ENCODE measurements at regions not wholly inside any gene's neighbourhood (a gene's known extent, or its start where the extent isn't known, plus 50 kb on each side); places are given as distances from the start of the nearest gene placed in this dataset.

GRCh38 chr5:161042443-161042842 lies 190.4 kb upstream of the ATP10B start:
- Histone ChIP-seq H3K27me3 (ENCODE audit: control insufficient read depth in 3 of 3, insufficient read depth in 3 of 3, low read depth in 1 of 3, low read length in 3 of 3) (no peaks in the 10 kb centered on the region), H3K79me1 (ENCODE audit: low read depth, low read length) (no peaks in the 10 kb centered on the region), H3K9ac (ENCODE audit: low read depth, low read length, poor library complexity) (no peak overlapping the region), H4K91ac (ENCODE audit: low read depth, low read length, poor library complexity) (no peak overlapping the region), H3K4me1 (ENCODE audit: control insufficient read depth in 2 of 2, insufficient read depth in 1 of 2, low read depth in 1 of 2, low read length in 2 of 2) (no peaks in the 10 kb centered on the region), H3K4ac (ENCODE audit: low read length) (no peak overlapping the region), H3K27ac (replicated peaks; ENCODE audit: low read length) (no peak overlapping the region), H2BK5ac (ENCODE audit: low read length) (no peak overlapping the region), H2AFZ (ENCODE audit: low read length) (no peak overlapping the region), H4K8ac (ENCODE audit: low read depth, low read length) (no peak overlapping the region), H3K4me2 (ENCODE audit: insufficient read depth, low read length, poor library complexity, severe bottlenecking) (no peak overlapping the region), H2BK12ac (ENCODE audit: low read length) (no peak overlapping the region), H3K23ac (ENCODE audit: low read depth, low read length, poor library complexity) (no peak overlapping the region), H2AK5ac (ENCODE audit: low read depth, low read length) (no peak overlapping the region), H3K14ac (ENCODE audit: low read length) (no peak overlapping the region), H3K36me3 (replicated peaks in 1 of 2; ENCODE audit: control insufficient read depth in 2 of 2, insufficient read depth in 2 of 2, low read length in 2 of 2) (no peaks in the 10 kb centered on the region), H3K9me3 (replicated peaks in 1 of 2; ENCODE audit: control insufficient read depth in 2 of 2, insufficient read depth in 1 of 2, low read depth in 1 of 2, low read length in 2 of 2) (no peaks in the 10 kb centered on the region), H3K18ac (ENCODE audit: low read length) (no peak overlapping the region), H2BK120ac (ENCODE audit: low read depth, low read length) (no peak overlapping the region), H2BK15ac (ENCODE audit: low read length) (no peak overlapping the region), H3K4me3 (ENCODE audit: low read length in 2 of 2) (no peak overlapping the region)
- no CpG with 5 or more reads among the region's 1 CpG for WGBS, 2 donors (ENCODE audit: extremely low coverage in 2 of 2, insufficient read length in 2 of 2, insufficient replicate concordance in 1 of 2)
- DNase-seq (ENCODE audit: low spot score), result no peak

GRCh38 chr5:161040818-161041217 lies 188.8 kb upstream of the ATP10B start:
- H3K27me3 ChIP-seq (ENCODE audit: control insufficient read depth in 3 of 3, insufficient read depth in 3 of 3, low read depth in 1 of 3, low read length in 3 of 3), result no peaks in the 10 kb centered on the region
- no peak overlapping the region for H4K8ac ChIP-seq (ENCODE audit: low read depth, low read length)
- H3K27ac ChIP-seq (replicated peaks; ENCODE audit: low read length), result no peak overlapping the region
- no peak overlapping the region for H3K23ac ChIP-seq (ENCODE audit: low read depth, low read length, poor library complexity)
- DNase-seq (ENCODE audit: low spot score), result no peak
- no peak overlapping the region for H2AK5ac ChIP-seq (ENCODE audit: low read depth, low read length)
- H3K4ac ChIP-seq (ENCODE audit: low read length), result no peak overlapping the region
- no peaks in the 10 kb centered on the region for H3K9me3 ChIP-seq (replicated peaks in 1 of 2; ENCODE audit: control insufficient read depth in 2 of 2, insufficient read depth in 1 of 2, low read depth in 1 of 2, low read length in 2 of 2)
- no peak overlapping the region for H3K4me2 ChIP-seq (ENCODE audit: insufficient read depth, low read length, poor library complexity, severe bottlenecking)
- no peaks in the 10 kb centered on the region for H3K79me1 ChIP-seq (ENCODE audit: low read depth, low read length)
- H3K14ac ChIP-seq (ENCODE audit: low read length), result no peak overlapping the region
- H3K18ac ChIP-seq (ENCODE audit: low read length), result no peak overlapping the region
- H4K91ac ChIP-seq (ENCODE audit: low read depth, low read length, poor library complexity), result no peak overlapping the region
- no peak overlapping the region for H2BK5ac ChIP-seq (ENCODE audit: low read length)
- no peaks in the 10 kb centered on the region for H3K36me3 ChIP-seq (replicated peaks in 1 of 2; ENCODE audit: control insufficient read depth in 2 of 2, insufficient read depth in 2 of 2, low read length in 2 of 2)
- H2AFZ ChIP-seq (ENCODE audit: low read length), result no peak overlapping the region
- no CpG with 5 or more reads among the region's 1 CpG for WGBS, 2 donors (ENCODE audit: extremely low coverage in 2 of 2, insufficient read length in 2 of 2, insufficient replicate concordance in 1 of 2)
- no peaks in the 10 kb centered on the region for H3K4me1 ChIP-seq (ENCODE audit: control insufficient read depth in 2 of 2, insufficient read depth in 1 of 2, low read depth in 1 of 2, low read length in 2 of 2)
- H3K9ac ChIP-seq (ENCODE audit: low read depth, low read length, poor library complexity), result no peak overlapping the region
- H2BK12ac ChIP-seq (ENCODE audit: low read length), result no peak overlapping the region
- H2BK15ac ChIP-seq (ENCODE audit: low read length), result no peak overlapping the region
- H2BK120ac ChIP-seq (ENCODE audit: low read depth, low read length), result no peak overlapping the region
- no peak overlapping the region for H3K4me3 ChIP-seq (ENCODE audit: low read length in 2 of 2)

GRCh38 chr5:161036296-161036695 lies 184.3 kb upstream of the ATP10B start:
- H2BK120ac ChIP-seq (ENCODE audit: low read depth, low read length), result no peak overlapping the region
- H3K9me3 ChIP-seq (replicated peaks in 1 of 2; ENCODE audit: control insufficient read depth in 2 of 2, insufficient read depth in 1 of 2, low read depth in 1 of 2, low read length in 2 of 2), result no peaks in the 10 kb centered on the region
- H3K9ac ChIP-seq (ENCODE audit: low read depth, low read length, poor library complexity), result no peak overlapping the region
- no peak overlapping the region for H3K27ac ChIP-seq (replicated peaks; ENCODE audit: low read length)
- no peak overlapping the region for H2BK12ac ChIP-seq (ENCODE audit: low read length)
- H3K18ac ChIP-seq (ENCODE audit: low read length), result no peak overlapping the region
- no peak overlapping the region for H4K8ac ChIP-seq (ENCODE audit: low read depth, low read length)
- H3K4me1 ChIP-seq (ENCODE audit: control insufficient read depth in 2 of 2, insufficient read depth in 1 of 2, low read depth in 1 of 2, low read length in 2 of 2), result no peaks in the 10 kb centered on the region
- no peak overlapping the region for H3K14ac ChIP-seq (ENCODE audit: low read length)
- H3K4ac ChIP-seq (ENCODE audit: low read length), result no peak overlapping the region
- no peak overlapping the region for H3K23ac ChIP-seq (ENCODE audit: low read depth, low read length, poor library complexity)
- no peak overlapping the region for H2BK15ac ChIP-seq (ENCODE audit: low read length)
- WGBS, 2 donors (ENCODE audit: extremely low coverage in 2 of 2, insufficient read length in 2 of 2, insufficient replicate concordance in 1 of 2), result no CpG with 5 or more reads among the region's 3 CpGs
- H2AK5ac ChIP-seq (ENCODE audit: low read depth, low read length), result no peak overlapping the region
- no peak overlapping the region for H3K4me3 ChIP-seq (ENCODE audit: low read length in 2 of 2)
- no peaks in the 10 kb centered on the region for H3K27me3 ChIP-seq (ENCODE audit: control insufficient read depth in 3 of 3, insufficient read depth in 3 of 3, low read depth in 1 of 3, low read length in 3 of 3)
- no peak overlapping the region for H2BK5ac ChIP-seq (ENCODE audit: low read length)
- no peaks in the 10 kb centered on the region for H3K79me1 ChIP-seq (ENCODE audit: low read depth, low read length)
- H3K4me2 ChIP-seq (ENCODE audit: insufficient read depth, low read length, poor library complexity, severe bottlenecking), result no peak overlapping the region
- H4K91ac ChIP-seq (ENCODE audit: low read depth, low read length, poor library complexity), result no peak overlapping the region
- DNase-seq (ENCODE audit: low spot score), result no peak
- no peak overlapping the region for H2AFZ ChIP-seq (ENCODE audit: low read length)
- no peaks in the 10 kb centered on the region for H3K36me3 ChIP-seq (replicated peaks in 1 of 2; ENCODE audit: control insufficient read depth in 2 of 2, insufficient read depth in 2 of 2, low read length in 2 of 2)

GRCh38 chr5:161034451-161034850 lies 182.4 kb upstream of the ATP10B start:
- no peak overlapping the region for H2BK120ac ChIP-seq (ENCODE audit: low read depth, low read length)
- H3K4me1 ChIP-seq (ENCODE audit: control insufficient read depth in 2 of 2, insufficient read depth in 1 of 2, low read depth in 1 of 2, low read length in 2 of 2), result no peaks in the 10 kb centered on the region
- no peak overlapping the region for H3K18ac ChIP-seq (ENCODE audit: low read length)
- no peak overlapping the region for H2AFZ ChIP-seq (ENCODE audit: low read length)
- no peak overlapping the region for H3K4me3 ChIP-seq (ENCODE audit: low read length in 2 of 2)
- H3K27ac ChIP-seq (replicated peaks; ENCODE audit: low read length), result no peak overlapping the region
- no peaks in the 10 kb centered on the region for H3K36me3 ChIP-seq (replicated peaks in 1 of 2; ENCODE audit: control insufficient read depth in 2 of 2, insufficient read depth in 2 of 2, low read length in 2 of 2)
- no peak overlapping the region for H2AK5ac ChIP-seq (ENCODE audit: low read depth, low read length)
- H2BK5ac ChIP-seq (ENCODE audit: low read length), result no peak overlapping the region
- no peak overlapping the region for H4K8ac ChIP-seq (ENCODE audit: low read depth, low read length)
- H3K9ac ChIP-seq (ENCODE audit: low read depth, low read length, poor library complexity), result no peak overlapping the region
- no peak overlapping the region for H2BK15ac ChIP-seq (ENCODE audit: low read length)
- H3K23ac ChIP-seq (ENCODE audit: low read depth, low read length, poor library complexity), result no peak overlapping the region
- H3K4ac ChIP-seq (ENCODE audit: low read length), result no peak overlapping the region
- no peaks in the 10 kb centered on the region for H3K9me3 ChIP-seq (replicated peaks in 1 of 2; ENCODE audit: control insufficient read depth in 2 of 2, insufficient read depth in 1 of 2, low read depth in 1 of 2, low read length in 2 of 2)
- no peak for DNase-seq (ENCODE audit: low spot score)
- H3K27me3 ChIP-seq (ENCODE audit: control insufficient read depth in 3 of 3, insufficient read depth in 3 of 3, low read depth in 1 of 3, low read length in 3 of 3), result no peaks in the 10 kb centered on the region
- no peaks in the 10 kb centered on the region for H3K79me1 ChIP-seq (ENCODE audit: low read depth, low read length)
- H3K14ac ChIP-seq (ENCODE audit: low read length), result no peak overlapping the region
- H2BK12ac ChIP-seq (ENCODE audit: low read length), result no peak overlapping the region
- WGBS, 2 donors (ENCODE audit: extremely low coverage in 2 of 2, insufficient read length in 2 of 2, insufficient replicate concordance in 1 of 2), result no CpG with 5 or more reads among the region's 1 CpG
- H4K91ac ChIP-seq (ENCODE audit: low read depth, low read length, poor library complexity), result no peak overlapping the region
- H3K4me2 ChIP-seq (ENCODE audit: insufficient read depth, low read length, poor library complexity, severe bottlenecking), result no peak overlapping the region
